CD14-positive monocyte (primary cell): ENCODE measurements at regions not wholly inside any gene's neighbourhood (a gene's known extent, or its start where the extent isn't known, plus 50 kb on each side); places are given as distances from the start of the nearest gene placed in this dataset.
"Not testable (repeated sequence)": the region's sequence is repeated elsewhere in the genome, so short reads cannot be mapped to it uniquely, and the experiment has no call there.

Experiments used
- DNase-seq, 3 donors: peaks; one replicate each; pipeline ENCODE4 v3.0.0-alpha.2; 2011 to 2022
- H2AFZ ChIP-seq: 2 replicates; pipeline ENCODE4 v1.6.0; 2012; ENCODE audit warnings: mild to moderate bottlenecking, low read depth, low read length, inconsistent platforms; ENCODE audit not compliant: insufficient read depth, poor library complexity, severe bottlenecking
- H3K27ac ChIP-seq, 2 donors: 1 replicate in 1 of 2; 2 replicates in 1 of 2; pipeline ENCODE4 v1.5.1; 2012 to 2013; ENCODE audit warnings: low read length in 2 of 2, control low read depth in 1 of 2, inconsistent platforms in 1 of 2, low read depth in 1 of 2, mild to moderate bottlenecking in 1 of 2
- H3K27me3 ChIP-seq, 2 donors: one replicate each; pipeline versions ENCODE4 v1.6.0 to v1.6.1; 2011 to 2013; ENCODE audit warnings: low read length in 2 of 2; ENCODE audit not compliant: control insufficient read depth in 2 of 2, insufficient read depth in 2 of 2
- H3K36me3 ChIP-seq, 2 donors: replicated peaks in 1 of 2; 1 replicate in 1 of 2; 2 replicates in 1 of 2; pipeline versions ENCODE4 v1.5.1 to v1.6.1; 2012 to 2013; ENCODE audit warnings: low read length in 2 of 2, control low read depth in 1 of 2, inconsistent platforms in 1 of 2, mild to moderate bottlenecking in 1 of 2; ENCODE audit not compliant: insufficient read depth in 2 of 2, control insufficient read depth in 1 of 2
- H3K4me1 ChIP-seq, 2 donors: 1 replicate in 1 of 2; 2 replicates in 1 of 2; pipeline versions ENCODE4 v1.5.1 to v1.6.1; 2012 to 2013; ENCODE audit warnings: low read length in 2 of 2, control low read depth in 1 of 2, inconsistent platforms in 1 of 2, mild to moderate bottlenecking in 1 of 2, moderate library complexity in 1 of 2; ENCODE audit not compliant: insufficient read depth in 2 of 2, control insufficient read depth in 1 of 2
- H3K4me2 ChIP-seq: replicated peaks from 2 replicates; pipeline ENCODE3; 2012; ENCODE audit warnings: low read length, moderate library complexity, mild to moderate bottlenecking; ENCODE audit not compliant: poor library complexity, severe bottlenecking; ENCODE audit errors: extremely low read depth
- H3K4me3 ChIP-seq, 3 experiments: fragments of 200-600 bp in 1 of 3; sonication (generic) in 1 of 3; replicated peaks in 1 of 3; 1 replicate in 2 of 3; 2 replicates in 1 of 3; pipeline ENCODE4 v1.5.1; 2011 to 2013; ENCODE audit warnings: low read length in 3 of 3, mild to moderate bottlenecking in 3 of 3, control low read depth in 2 of 3, low read depth in 2 of 3, inconsistent platforms in 1 of 3, moderate library complexity in 1 of 3
- H3K79me2 ChIP-seq: 2 replicates; pipeline ENCODE4 v1.6.0; 2012; ENCODE audit warnings: mild to moderate bottlenecking, control low read depth, inconsistent platforms, low read length, moderate library complexity; ENCODE audit not compliant: insufficient read depth
- H3K9ac ChIP-seq: 2 replicates; pipeline ENCODE4 v1.6.0; 2017; ENCODE audit warnings: low read length, mild to moderate bottlenecking; ENCODE audit not compliant: insufficient read depth, poor library complexity, severe bottlenecking
- H3K9me3 ChIP-seq, 2 donors: replicated peaks in 1 of 2; 1 replicate in 1 of 2; 2 replicates in 1 of 2; pipeline versions ENCODE4 v1.5.1 to v1.6.1; 2012 to 2013; ENCODE audit warnings: low read length in 2 of 2, control low read depth in 1 of 2; ENCODE audit not compliant: control insufficient read depth in 1 of 2, insufficient read depth in 1 of 2
- H4K20me1 ChIP-seq: 2 replicates; pipeline ENCODE4 v1.6.0; 2012; ENCODE audit warnings: mild to moderate bottlenecking, low read length, control low read depth, moderate library complexity; ENCODE audit not compliant: insufficient read depth
- H3K27ac Mint-ChIP-seq, 7 donors: one replicate each; pipeline ENCODE4 v1.8.0; 2020; ENCODE audit warnings: mild to moderate bottlenecking in 7 of 7, mixed read lengths in 7 of 7, moderate library complexity in 6 of 7, inconsistent platforms in 2 of 7
- H3K27me3 Mint-ChIP-seq, 3 donors: one replicate each; pipeline ENCODE4 v1.8.0; 2021 to 2022; ENCODE audit warnings: low read depth in 3 of 3, mild to moderate bottlenecking in 3 of 3, mixed read lengths in 3 of 3, moderate library complexity in 3 of 3, inconsistent platforms in 1 of 3
- H3K36me3 Mint-ChIP-seq, 2 donors: one replicate each; pipeline ENCODE4 v1.8.0; 2020; ENCODE audit warnings: mixed read lengths in 2 of 2, inconsistent platforms in 1 of 2, mild to moderate bottlenecking in 1 of 2
- H3K4me1 Mint-ChIP-seq: one replicate; pipeline ENCODE4 v1.8.0; 2020; ENCODE audit warnings: mild to moderate bottlenecking, mixed read lengths
- H3K4me3 Mint-ChIP-seq, 2 donors: one replicate each; pipeline ENCODE4 v1.8.0; 2020; ENCODE audit warnings: mild to moderate bottlenecking in 2 of 2, mixed read lengths in 2 of 2, moderate library complexity in 1 of 2
- H3K9me3 Mint-ChIP-seq, 7 donors: one replicate each; pipeline ENCODE4 v1.8.0; 2020 to 2022; ENCODE audit warnings: mixed read lengths in 7 of 7, mild to moderate bottlenecking in 6 of 7, moderate library complexity in 6 of 7, inconsistent platforms in 2 of 7
- CTCF ChIP-seq: fragments of 200-600 bp; IDR thresholded peaks from one replicate; pipeline ENCODE4 v1.8.0; 2022; ENCODE audit warnings: antibody characterized with exemption, mild to moderate bottlenecking
- WGBS: methylation state at CpG from one replicate; pipeline ENCODE4 v1.1.5; 2013; ENCODE audit warnings: missing lambda C conversion rate; ENCODE audit not compliant: insufficient coverage; 5-methylcytosine and 5-hydroxymethylcytosine counted together
- intact Hi-C, 2 donors: fragments of 100-400 bp; cut with micrococcal nuclease; formaldehyde crosslinking; loops; one replicate each; pipeline versions ENCODE4 v1.15.0 to v1.15.1; 2023

DNA sequence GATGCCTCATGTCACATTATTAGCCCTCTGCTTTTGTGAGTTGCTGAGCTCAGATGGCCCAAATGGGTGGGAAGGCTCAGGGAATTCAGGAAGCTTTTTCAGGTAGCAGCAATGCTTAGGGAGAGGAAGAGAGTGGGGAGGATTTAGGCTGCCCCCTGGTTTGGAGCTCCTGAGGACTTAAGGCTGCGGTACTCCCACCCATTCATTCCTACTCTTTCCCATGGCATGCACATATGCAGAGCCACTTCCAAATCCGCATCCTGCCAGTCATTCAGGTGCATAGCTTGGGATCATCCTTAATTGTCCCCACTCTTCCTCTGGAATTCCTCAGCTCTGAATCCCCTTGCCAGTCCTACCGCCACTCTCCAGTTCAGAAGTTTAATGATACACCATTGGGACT is 343.1 kb upstream of the FRG2C start:
- 100% methylated on average over 2 of the region's 3 CpGs for WGBS
- no peak overlapping the region for H3K4me3 Mint-ChIP-seq

GRCh38 chr3:75323936-75324335 is 340.2 kb upstream of the FRG2C start:
- H3K27me3 Mint-ChIP-seq, H3K27me3 ChIP-seq, H3K4me3 Mint-ChIP-seq, H3K4me1 ChIP-seq, H3K9me3 ChIP-seq, H4K20me1 ChIP-seq, H3K27ac ChIP-seq, H3K4me1 Mint-ChIP-seq, H3K36me3 ChIP-seq, H3K4me2 ChIP-seq, DNase-seq, H2AFZ ChIP-seq, intact Hi-C loops, H3K36me3 Mint-ChIP-seq, H3K9me3 Mint-ChIP-seq, H3K79me2 ChIP-seq, H3K27ac Mint-ChIP-seq, H3K4me3 ChIP-seq, H3K9ac ChIP-seq: not testable (repeated sequence)
- no CpG with 5 or more reads among the region's 2 CpGs for WGBS

More for the DNA sequence above, 343.1 kb upstream of the FRG2C start:
- Histone ChIP-seq H3K27ac (no peak overlapping the region), H4K20me1 (no peaks in the 10 kb centered on the region), H3K27me3 (no peaks in the 10 kb centered on the region), H3K79me2 (no peaks in the 10 kb centered on the region), H3K36me3 (no peaks in the 10 kb centered on the region), H3K4me3 (no peak overlapping the region), H3K4me2 (no peak overlapping the region), H3K9ac (no peak overlapping the region), H2AFZ (no peak overlapping the region), H3K4me1 (no peaks in the 10 kb centered on the region), H3K9me3 (no peaks in the 10 kb centered on the region)
- intact Hi-C loops, result no loop called here
- DNase-seq, result no peak
- no peak for TF ChIP-seq CTCF
- Mint-ChIP-seq H3K27ac (no peak overlapping the region), H3K27me3 (peaks cover 0 to 3% (median 1%) of the 10 kb centered on the region in 3 donors), H3K9me3 (peaks cover 0 to 2% (median 0%) of the 10 kb centered on the region in 7 donors), H3K36me3 (no peaks in the 10 kb centered on the region), H3K4me1 (no peaks in the 10 kb centered on the region)
